GM19467 (cell line): ENCODE measurements at regions not wholly inside any gene's neighbourhood (a gene's known extent, or its start where the extent isn't known, plus 50 kb on each side); places are given as distances from the start of the nearest gene placed in this dataset.

ENCODE experiments used
- ATAC-seq: cut with Tn5 transposase; IDR thresholded peaks from one replicate; pipeline ENCODE4 v1.9.1; 2021; ENCODE audit warnings: mild to moderate bottlenecking, moderate library complexity; ENCODE audit not compliant: unreplicated experiment

- no peak for ATAC-seq
Measured at GRCh38 chr13:103862525-103862924, 796.3 kb upstream of the SLC10A2 start.

GRCh38 chr13:103859952-103860351 is 793.7 kb upstream of the SLC10A2 start:
- no peak for ATAC-seq

GRCh38 chr13:103852036-103852435 is 785.8 kb upstream of the SLC10A2 start:
- ATAC-seq, result no peak

GRCh38 chr13:103844471-103844870 is 778.3 kb upstream of the SLC10A2 start:
- no peak for ATAC-seq

GRCh38 chr13:103839460-103839859 is 773.2 kb upstream of the SLC10A2 start:
- no peak for ATAC-seq

GRCh38 chr13:103835052-103835451 is 768.8 kb upstream of the SLC10A2 start:
- no peak for ATAC-seq

- no peak for ATAC-seq
Measured at GRCh38 chr13:103833294-103833852, 767.2 kb upstream of the SLC10A2 start.

- ATAC-seq, result no peak
Measured at GRCh38 chr13:103815619-103816018, 749.4 kb upstream of the SLC10A2 start.

GRCh38 chr13:103812971-103813370 is 746.8 kb upstream of the SLC10A2 start:
- ATAC-seq, result no peak

- ATAC-seq, result no peak
Measured at GRCh38 chr13:103812558-103812957, 746.3 kb upstream of the SLC10A2 start.

GRCh38 chr13:103810026-103810425 is 743.8 kb upstream of the SLC10A2 start:
- no peak for ATAC-seq

- ATAC-seq, result no peak
Measured at GRCh38 chr13:103805771-103806170, 739.6 kb upstream of the SLC10A2 start.

- no peak for ATAC-seq
Measured at GRCh38 chr13:103803349-103803748, 737.1 kb upstream of the SLC10A2 start.

GRCh38 chr13:103799028-103799427 is 732.8 kb upstream of the SLC10A2 start:
- no peak for ATAC-seq

- ATAC-seq, result no peak
Measured at GRCh38 chr13:103795892-103796478, 729.8 kb upstream of the SLC10A2 start.

- ATAC-seq, result no peak
Measured at GRCh38 chr13:103794526-103794925, 728.3 kb upstream of the SLC10A2 start.

GRCh38 chr13:103788061-103788652 is 721.9 kb upstream of the SLC10A2 start:
- ATAC-seq, result no peak

- no peak for ATAC-seq
Measured at GRCh38 chr13:103772576-103772975, 706.4 kb upstream of the SLC10A2 start.

GRCh38 chr13:103762523-103762922 is 696.3 kb upstream of the SLC10A2 start:
- no peak for ATAC-seq

GRCh38 chr13:103759361-103759760 is 693.1 kb upstream of the SLC10A2 start:
- ATAC-seq, result no peak

GRCh38 chr13:103758222-103758621 is 692.0 kb upstream of the SLC10A2 start:
- no peak for ATAC-seq

GRCh38 chr13:103757361-103757760 is 691.1 kb upstream of the SLC10A2 start:
- ATAC-seq, result no peak

- no peak for ATAC-seq
Measured at GRCh38 chr13:103754783-103755182, 688.6 kb upstream of the SLC10A2 start.
